Endodermal cell (in vitro differentiated cells): ENCODE measurements at regions not wholly inside any gene's neighbourhood (a gene's known extent, or its start where the extent isn't known, plus 50 kb on each side); places are given as distances from the start of the nearest gene placed in this dataset.

Source experiments
- DNase-seq: peaks from one replicate; pipeline ENCODE4 v3.0.0-alpha.2; 2017
- H3K27ac ChIP-seq: 2 replicates; pipeline ENCODE4 v1.5.1; 2013; ENCODE audit warnings: mild to moderate bottlenecking, low read depth, low read length, moderate library complexity
- H3K27me3 ChIP-seq: 2 replicates; pipeline ENCODE4 v1.6.1; 2013; ENCODE audit warnings: mild to moderate bottlenecking, low read length, moderate library complexity; ENCODE audit not compliant: insufficient read depth, control insufficient read depth, poor library complexity, severe bottlenecking
- H3K36me3 ChIP-seq: 2 replicates; pipeline ENCODE4 v1.7.0; 2013; ENCODE audit warnings: mild to moderate bottlenecking, low read length, moderate library complexity; ENCODE audit not compliant: control insufficient read depth, insufficient read depth
- H3K4me1 ChIP-seq: one replicate; pipeline ENCODE4 v1.7.0; 2013; ENCODE audit warnings: low read length; ENCODE audit not compliant: control insufficient read depth, insufficient read depth
- H3K4me3 ChIP-seq: 2 replicates; pipeline ENCODE4 v1.5.1; 2013; ENCODE audit warnings: mild to moderate bottlenecking, low read length, moderate library complexity
- H3K9ac ChIP-seq: 2 replicates; pipeline ENCODE4 v1.6.1; 2013; ENCODE audit warnings: mild to moderate bottlenecking, low read length, moderate library complexity; ENCODE audit not compliant: poor library complexity, severe bottlenecking; ENCODE audit errors: extremely low read depth
- H3K9me3 ChIP-seq: 2 replicates; pipeline ENCODE4 v1.6.1; 2013; ENCODE audit warnings: mild to moderate bottlenecking, low read length, moderate library complexity; ENCODE audit not compliant: control insufficient read depth
- H3K27ac Mint-ChIP-seq: 2 replicates; pipeline ENCODE4 v1.8.0; 2020; ENCODE audit warnings: mixed read lengths
- H3K27me3 Mint-ChIP-seq: 2 replicates; pipeline ENCODE4 v1.8.0; 2021; ENCODE audit warnings: mild to moderate bottlenecking, mixed read lengths; ENCODE audit not compliant: insufficient read depth
- H3K36me3 Mint-ChIP-seq: 2 replicates; pipeline ENCODE4 v1.8.0; 2020; ENCODE audit warnings: low read depth, mixed read lengths
- H3K4me1 Mint-ChIP-seq: 2 replicates; pipeline ENCODE4 v1.8.0; 2020; ENCODE audit warnings: mixed read lengths
- H3K4me3 Mint-ChIP-seq: 2 replicates; pipeline ENCODE4 v1.8.0; 2020; ENCODE audit warnings: mild to moderate bottlenecking, moderate library complexity, mixed read lengths
- H3K9me3 Mint-ChIP-seq: 2 replicates; pipeline ENCODE4 v1.8.0; 2020; ENCODE audit warnings: mild to moderate bottlenecking, mixed read lengths
- CTCF ChIP-seq: fragments of 200-600 bp; sonication (generic); conservative IDR thresholded peaks from 2 replicates; pipeline ENCODE4 v1.5.0; 2021; ENCODE audit warnings: antibody characterized with exemption, mild to moderate bottlenecking
- WGBS, 2 experiments: methylation state at CpG; one replicate each; pipeline versions ENCODE4 v1.1.5 to v1.1.7; 2013; ENCODE audit warnings: missing lambda C conversion rate in 2 of 2, mixed read lengths in 1 of 2; ENCODE audit not compliant: insufficient coverage in 1 of 2, insufficient read length in 1 of 2; 5-methylcytosine and 5-hydroxymethylcytosine counted together

DNA sequence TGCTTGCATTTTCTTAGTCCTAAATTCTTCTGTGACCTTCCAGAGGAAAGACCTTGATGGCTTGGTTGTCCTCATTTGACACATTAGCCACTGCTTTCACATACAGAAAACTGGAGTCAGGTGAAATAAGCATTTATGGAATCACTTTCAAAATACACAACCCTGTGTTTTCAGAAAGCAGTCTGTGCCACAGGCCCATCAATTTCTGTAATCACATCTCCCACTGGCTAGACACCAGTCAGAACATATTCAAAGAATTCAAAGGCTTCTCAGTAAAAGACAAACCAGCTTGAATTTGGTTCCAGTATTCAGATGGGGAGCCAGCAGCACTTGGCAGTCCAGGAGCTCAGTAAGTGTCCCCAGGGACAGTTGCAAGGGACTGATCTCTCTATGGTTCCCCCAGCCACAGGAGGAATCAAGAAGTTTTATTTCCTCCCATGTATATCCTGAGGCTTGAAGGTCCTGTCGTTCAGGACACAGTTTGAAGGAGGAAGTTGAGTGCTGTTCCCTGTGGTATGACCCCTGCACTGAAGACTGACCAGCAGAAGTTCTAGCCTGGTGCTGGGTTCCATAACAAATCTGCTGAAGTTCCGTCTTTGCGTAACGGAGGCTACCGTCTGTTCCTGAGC, 214.3 kb downstream of the FOXO1 start:
- Mint-ChIP-seq H3K4me3 (no peak overlapping the region), H3K36me3 (no peaks in the 10 kb centered on the region), H3K27ac (no peak overlapping the region), H3K9me3 (peaks cover 13% of the 10 kb centered on the region), H3K4me1 (no peaks in the 10 kb centered on the region), H3K27me3 (no peaks in the 10 kb centered on the region)
- 89 to 96% methylated on average over 4 to 5 of the region's 5 CpGs for WGBS, 2 experiments
- Histone ChIP-seq H3K27ac (no peak overlapping the region), H3K9me3 (peaks cover 11% of the 10 kb centered on the region), H3K9ac (no peak overlapping the region), H3K4me3 (no peak overlapping the region), H3K4me1 (no peaks in the 10 kb centered on the region), H3K36me3 (no peaks in the 10 kb centered on the region), H3K27me3 (no peaks in the 10 kb centered on the region)
- no peak for DNase-seq
- no peak for TF ChIP-seq CTCF

DNA sequence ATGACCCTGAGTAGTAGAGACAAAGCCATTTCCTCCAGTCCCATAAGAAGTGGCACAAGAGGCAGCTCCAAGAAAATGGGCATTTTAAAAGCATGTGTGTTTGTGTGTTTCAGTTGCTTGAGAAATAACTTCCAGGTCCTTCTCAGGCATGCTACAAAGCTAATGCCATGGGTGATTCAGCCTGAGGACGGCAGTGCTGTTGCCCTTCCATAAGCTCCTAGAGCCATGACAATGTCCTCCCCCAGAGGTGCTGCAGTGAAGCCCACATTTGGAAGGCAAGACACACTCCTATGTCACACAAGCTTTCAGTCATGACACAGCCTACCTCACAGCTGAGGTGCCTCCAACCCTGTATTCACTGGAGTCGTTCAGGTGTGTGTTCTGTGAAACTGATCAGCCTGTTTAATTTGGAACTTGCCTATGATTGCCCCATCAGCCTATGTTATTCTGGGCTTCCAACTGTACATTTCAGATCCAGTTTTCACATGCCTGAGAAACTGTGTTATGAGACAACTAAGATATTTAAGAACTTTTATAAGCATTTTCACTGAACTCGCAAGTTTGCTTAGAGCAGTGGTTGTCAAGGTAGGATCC, 213.6 kb downstream of the FOXO1 start:
- Histone ChIP-seq H3K27ac (no peak overlapping the region), H3K4me3 (no peak overlapping the region), H3K4me1 (no peaks in the 10 kb centered on the region), H3K9me3 (peaks cover 11% of the 10 kb centered on the region), H3K27me3 (no peaks in the 10 kb centered on the region), H3K9ac (no peak overlapping the region), H3K36me3 (no peaks in the 10 kb centered on the region)
- no peak overlapping the region for H3K4me3 Mint-ChIP-seq
- H3K9me3 Mint-ChIP-seq = peaks cover 13% of the 10 kb centered on the region
- no peaks in the 10 kb centered on the region for H3K36me3 Mint-ChIP-seq
- 91 to 95% methylated on average over 3 of the region's 3 CpGs for WGBS, 2 experiments
- no peak for DNase-seq
- no peaks in the 10 kb centered on the region for H3K27me3 Mint-ChIP-seq
- no peak for TF ChIP-seq CTCF
- no peak overlapping the region for H3K27ac Mint-ChIP-seq
- H3K4me1 Mint-ChIP-seq = no peaks in the 10 kb centered on the region

GRCh38 chr13:40453351-40454021, 213.0 kb downstream of the FOXO1 start:
- no peaks in the 10 kb centered on the region for H3K4me1 ChIP-seq
- Mint-ChIP-seq H3K27ac (no peak overlapping the region), H3K4me3 (no peak overlapping the region), H3K9me3 (peaks cover 13% of the 10 kb centered on the region), H3K36me3 (no peaks in the 10 kb centered on the region), H3K4me1 (no peaks in the 10 kb centered on the region), H3K27me3 (peaks cover under 1% of the 10 kb centered on the region)
- peaks cover 11% of the 10 kb centered on the region for H3K9me3 ChIP-seq
- H3K36me3 ChIP-seq = no peaks in the 10 kb centered on the region
- TF ChIP-seq CTCF = no peak
- no peak overlapping the region for H3K9ac ChIP-seq
- no peak overlapping the region for H3K4me3 ChIP-seq
- no peak for DNase-seq
- H3K27ac ChIP-seq = no peak overlapping the region
- H3K27me3 ChIP-seq = no peaks in the 10 kb centered on the region
- 73 to 95% methylated on average over 4 to 6 of the region's 6 CpGs for WGBS, 2 experiments
